Activated T-helper 1 cell treated with Interleukin-2 at 50 U/mL for 16 hours (primary cell): ENCODE measurements at regions not wholly inside any gene's neighbourhood (a gene's known extent, or its start where the extent isn't known, plus 50 kb on each side); places are given as distances from the start of the nearest gene placed in this dataset.
A peak's percentile ranks its signal among the peaks of the same experiment; 100 is the strongest.

Source experiments
- DNase-seq: peaks from one replicate; pipeline ENCODE4 v3.0.0-alpha.2; 2020; ENCODE audit warnings: low read depth

DNA sequence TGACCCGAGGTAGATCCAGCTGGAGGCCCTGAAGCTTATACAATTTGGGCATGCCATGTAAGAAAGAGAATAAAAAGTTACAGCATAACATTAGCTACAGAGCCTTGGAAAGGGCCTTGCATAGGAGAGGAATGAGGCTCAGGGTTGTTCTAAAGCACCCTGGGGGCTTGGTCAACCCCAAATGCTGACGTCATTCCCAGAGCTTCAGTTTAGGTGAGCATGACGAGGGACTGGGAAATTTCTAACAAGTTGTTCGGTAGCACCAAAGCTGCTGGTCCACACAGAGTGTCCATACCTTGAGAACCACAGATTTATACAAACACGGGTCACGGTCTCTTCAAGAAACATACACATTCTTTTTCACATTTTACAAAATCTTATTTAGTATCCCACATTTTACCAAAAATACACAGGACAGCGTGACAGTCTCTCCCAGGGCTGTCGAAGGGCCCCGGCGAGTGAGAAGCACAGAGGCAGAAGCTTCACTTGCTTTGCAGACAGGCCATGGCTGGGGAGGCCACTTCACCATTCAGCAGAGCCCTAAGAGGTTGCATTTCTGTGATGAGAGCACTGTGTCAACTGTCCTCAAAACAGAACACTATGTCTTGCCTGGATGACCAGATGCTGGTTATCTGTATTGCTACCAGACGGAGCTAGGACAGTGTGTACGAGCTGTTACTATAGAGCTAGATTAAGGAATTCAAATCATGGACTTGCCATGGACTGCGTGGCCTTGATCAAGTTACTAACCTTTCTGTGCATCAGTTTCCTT, 68.2 kb upstream of the ARRDC4 start:
- no peak for DNase-seq

DNA sequence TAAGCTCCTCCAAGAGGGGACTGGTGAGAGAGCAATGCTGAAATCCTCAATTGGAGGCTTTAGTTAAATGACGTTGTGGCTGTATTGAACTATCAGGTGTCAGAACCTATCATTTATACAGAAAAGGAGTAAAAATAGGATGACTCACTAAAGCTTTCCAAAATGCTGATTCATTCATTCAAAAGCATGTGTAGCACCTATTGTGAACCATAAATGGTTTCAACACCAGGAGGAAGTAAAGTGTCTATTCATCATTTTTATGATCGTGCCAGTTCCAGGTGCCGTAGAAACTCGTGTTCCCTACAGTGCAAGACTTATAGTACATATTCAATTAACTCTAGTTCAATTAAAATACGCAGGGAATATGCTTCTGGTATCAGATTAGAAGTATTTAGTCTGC, 66.5 kb upstream of the ARRDC4 start:
- DNase-seq, result no peak

DNA sequence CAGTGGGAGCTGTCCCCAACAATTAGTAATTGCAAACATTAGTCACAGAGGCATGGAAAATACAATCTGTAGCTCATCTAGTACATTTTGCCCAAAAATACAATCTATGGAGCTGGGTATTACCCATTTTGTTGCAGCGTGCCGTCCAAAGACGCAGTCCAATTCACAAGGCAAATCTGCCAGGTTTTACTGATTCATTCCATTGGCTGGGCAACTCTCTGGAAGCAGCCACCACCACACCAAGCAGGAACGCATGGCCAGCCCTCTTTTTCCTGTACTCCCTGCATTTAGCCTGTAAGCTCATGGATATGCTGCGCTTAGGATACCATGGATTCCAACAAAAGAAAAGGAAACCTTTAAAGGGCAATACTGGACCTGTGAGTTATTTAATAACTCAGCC, 60.5 kb upstream of the ARRDC4 start:
- no peak for DNase-seq

DNA sequence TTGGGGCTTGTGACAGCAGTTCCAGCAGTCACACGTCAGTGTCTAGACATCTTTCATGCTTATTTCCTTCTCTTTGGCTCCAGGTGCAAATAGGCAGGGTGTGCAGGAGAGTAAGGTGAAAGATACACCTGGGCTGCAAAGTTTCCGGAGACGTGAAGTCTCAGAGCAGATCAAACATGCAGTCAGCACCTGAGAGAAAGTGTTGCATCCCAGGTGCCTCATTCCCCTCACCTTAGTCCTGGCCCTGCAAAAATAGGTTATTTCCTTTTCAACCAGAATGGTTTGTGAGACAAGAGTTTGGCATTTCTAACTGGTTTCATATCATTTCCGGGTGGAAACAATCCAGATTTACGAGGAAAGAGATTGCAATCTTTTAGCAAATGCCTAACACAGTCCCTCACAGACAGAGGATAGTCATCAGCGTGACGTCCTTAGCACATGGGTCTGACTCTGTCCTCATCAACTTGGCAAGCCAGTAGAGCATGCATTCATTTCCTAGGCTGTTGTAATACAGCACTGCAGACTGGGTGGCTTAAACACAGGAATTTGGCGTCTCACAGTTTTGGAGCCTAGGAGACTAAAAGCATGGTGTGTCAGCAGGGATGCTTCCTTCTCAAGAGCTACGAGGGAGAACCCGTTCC, 58.2 kb upstream of the ARRDC4 start:
- no peak for DNase-seq

DNA sequence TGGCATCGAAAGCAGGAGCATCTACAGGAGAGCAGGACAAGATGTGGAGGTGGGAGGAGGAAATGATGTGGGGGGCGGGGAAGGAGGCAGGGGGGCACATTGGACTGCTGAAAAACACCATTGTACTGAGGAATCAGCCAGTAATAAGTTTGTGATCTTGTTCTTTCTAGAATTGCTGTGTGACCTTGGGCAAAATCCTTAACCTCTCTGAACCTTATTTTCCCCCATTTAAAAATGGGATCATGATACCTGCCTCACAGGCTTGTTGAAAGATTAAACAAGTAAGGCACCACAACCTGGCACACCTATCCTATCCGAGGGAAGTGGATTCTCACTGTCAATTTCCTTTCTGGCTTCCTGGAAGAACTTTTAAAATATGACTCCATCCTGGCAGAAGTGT, 56.9 kb upstream of the ARRDC4 start:
- DNase-seq, result no peak

DNA sequence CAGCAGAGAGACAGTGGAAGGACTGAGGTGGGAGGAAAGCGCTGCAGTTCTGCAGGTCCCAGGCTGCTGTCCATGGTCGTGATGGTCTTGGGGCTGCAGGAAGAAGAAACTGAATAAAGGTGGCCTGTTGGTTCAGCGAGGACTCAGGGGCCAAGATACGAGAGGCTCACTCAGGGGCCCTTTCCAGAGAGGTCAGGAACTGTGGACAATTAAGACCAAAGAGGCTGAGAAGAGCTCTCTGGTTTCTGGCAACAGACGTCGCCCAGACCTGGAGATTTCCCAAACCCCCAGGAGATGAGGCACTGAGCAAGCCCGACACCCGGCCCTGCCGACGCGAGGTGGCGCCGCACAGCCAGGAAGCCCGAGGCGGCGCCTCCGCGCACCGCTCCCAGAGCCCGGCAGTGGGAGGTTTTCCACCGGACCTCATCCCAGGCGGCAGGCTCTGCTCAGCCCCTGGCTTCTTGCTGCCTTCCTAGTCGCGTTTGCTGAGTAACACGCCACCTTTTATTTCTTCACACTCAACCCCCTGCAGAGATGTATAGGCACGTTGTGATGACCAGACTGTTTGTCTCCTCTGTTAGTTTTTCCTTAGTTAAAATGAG, 56.4 kb upstream of the ARRDC4 start:
- DNase-seq, result no peak

DNA sequence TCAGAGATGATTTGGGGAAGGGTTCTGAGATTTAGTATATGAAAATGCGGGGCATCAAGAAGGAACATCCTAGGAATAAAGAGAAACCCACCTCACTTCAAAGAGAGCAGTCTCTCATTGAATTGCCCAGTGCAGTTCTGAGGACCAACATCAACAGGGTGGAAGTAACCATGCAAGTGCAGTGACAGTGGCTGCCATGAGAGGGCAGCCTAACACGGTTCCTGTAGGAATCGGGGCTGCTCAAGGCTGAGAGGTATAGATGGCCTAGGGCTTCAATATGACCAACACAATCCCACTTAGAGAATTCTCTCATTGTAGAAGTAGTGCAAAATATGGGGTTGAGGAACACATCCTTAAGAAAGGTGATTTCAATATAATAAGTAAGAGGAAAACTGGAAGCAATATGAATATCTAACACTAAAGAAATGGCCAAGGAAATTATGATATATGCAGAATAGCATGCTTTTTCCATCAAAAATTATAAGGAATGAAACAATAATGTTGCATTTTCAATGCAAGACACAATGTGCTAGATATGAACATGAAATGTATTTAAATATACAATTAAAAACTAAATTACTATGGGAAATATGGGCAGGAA, 51.1 kb upstream of the ARRDC4 start:
- peak; percentile 18 for DNase-seq
